GM18873 (cell line): ENCODE measurements at regions not wholly inside any gene's neighbourhood (a gene's known extent, or its start where the extent isn't known, plus 50 kb on each side); places are given as distances from the start of the nearest gene placed in this dataset.

Experiments used
- ATAC-seq: cut with Tn5 transposase; IDR thresholded peaks from one replicate; pipeline ENCODE4 v1.9.1; 2021; ENCODE audit warnings: mild to moderate bottlenecking, moderate library complexity, moderate number of reproducible peaks; ENCODE audit not compliant: unreplicated experiment, low FRiP score

GRCh38 chr11:92735039-92735438 is 234.4 kb upstream of the MTNR1B start:
- no peak for ATAC-seq

DNA sequence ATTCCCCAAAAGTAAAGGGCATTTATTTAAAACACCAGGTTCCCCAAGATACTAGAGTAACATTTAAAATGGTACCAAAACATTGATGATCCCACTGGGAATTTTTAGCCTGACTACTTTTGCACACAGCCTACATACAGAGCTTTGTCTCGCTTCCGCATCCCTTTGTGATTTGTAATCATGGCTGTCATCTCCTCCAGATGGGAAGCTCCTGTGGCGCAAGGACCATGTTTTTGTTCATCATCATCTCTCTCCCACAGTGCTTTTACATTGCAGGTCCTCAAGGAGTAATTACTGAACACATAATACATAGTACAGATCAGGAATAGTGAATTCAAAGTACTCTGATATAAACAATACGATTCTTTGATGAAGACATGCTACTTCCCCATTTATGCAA is 231.2 kb upstream of the MTNR1B start:
- ATAC-seq: no peak

- ATAC-seq: no peak
Observed at GRCh38 chr11:92739041-92739440, 230.4 kb upstream of the MTNR1B start.

DNA sequence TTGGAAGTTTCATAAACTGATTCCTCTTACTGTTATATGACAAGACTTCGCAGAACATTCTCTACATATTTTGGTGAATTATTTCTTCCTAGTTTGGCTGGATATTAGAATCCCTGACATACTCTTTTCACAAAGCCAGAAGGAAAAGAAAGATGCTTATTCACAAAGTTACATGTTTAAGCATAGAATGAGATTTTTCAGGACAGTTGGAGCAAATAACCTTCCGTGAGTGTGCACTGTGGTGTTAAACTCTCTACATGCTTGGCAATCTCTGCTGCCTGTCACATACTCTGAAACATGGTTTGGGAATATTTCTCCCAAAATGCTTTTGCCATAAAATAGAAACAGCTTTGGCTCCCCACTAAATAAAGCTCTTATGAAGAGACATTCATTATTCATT is 230.0 kb upstream of the MTNR1B start:
- no peak for ATAC-seq

DNA sequence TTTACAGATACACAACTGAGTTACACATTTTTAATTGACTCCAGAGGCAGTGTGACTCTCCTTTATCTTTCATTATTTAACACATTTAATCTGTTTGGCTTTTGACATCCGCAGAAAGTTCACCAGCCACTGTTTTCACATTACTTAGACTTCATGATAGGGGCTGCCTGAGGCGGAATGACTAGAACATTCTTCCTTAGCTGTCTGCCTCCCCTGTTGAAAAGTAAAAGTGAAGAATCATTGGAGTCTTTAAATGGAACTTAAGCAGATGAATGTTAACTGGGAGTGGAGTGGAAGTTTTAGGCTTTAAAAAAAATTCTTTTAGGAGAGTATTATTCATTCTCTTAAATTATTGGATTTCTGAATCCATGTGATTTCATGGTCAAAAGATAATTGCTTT is 229.2 kb upstream of the MTNR1B start:
- no peak for ATAC-seq

- no peak for ATAC-seq
Observed at GRCh38 chr11:92744929-92745585, 224.4 kb upstream of the MTNR1B start.

- ATAC-seq: no peak
Observed at GRCh38 chr11:92750794-92751193, 218.7 kb upstream of the MTNR1B start.

DNA sequence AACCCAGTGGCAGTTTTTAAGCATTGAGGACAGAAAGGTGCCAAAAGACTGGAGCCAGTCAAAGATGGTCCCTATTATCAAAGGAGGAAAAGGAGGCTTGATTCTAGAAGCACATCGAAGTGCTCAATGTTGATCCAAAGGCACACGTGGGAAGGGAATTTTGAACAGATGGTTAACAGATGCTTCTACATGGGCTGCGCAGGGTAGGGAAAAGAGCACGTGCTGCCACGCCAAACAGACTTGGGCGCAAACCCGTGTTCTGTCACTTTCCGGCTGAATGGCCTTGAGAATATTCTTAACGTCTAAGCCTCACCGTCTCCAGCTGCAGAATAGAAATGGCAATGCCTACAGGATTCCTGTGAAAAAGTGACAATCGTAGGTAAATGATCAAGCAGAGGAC is 217.9 kb upstream of the MTNR1B start:
- no peak for ATAC-seq

DNA sequence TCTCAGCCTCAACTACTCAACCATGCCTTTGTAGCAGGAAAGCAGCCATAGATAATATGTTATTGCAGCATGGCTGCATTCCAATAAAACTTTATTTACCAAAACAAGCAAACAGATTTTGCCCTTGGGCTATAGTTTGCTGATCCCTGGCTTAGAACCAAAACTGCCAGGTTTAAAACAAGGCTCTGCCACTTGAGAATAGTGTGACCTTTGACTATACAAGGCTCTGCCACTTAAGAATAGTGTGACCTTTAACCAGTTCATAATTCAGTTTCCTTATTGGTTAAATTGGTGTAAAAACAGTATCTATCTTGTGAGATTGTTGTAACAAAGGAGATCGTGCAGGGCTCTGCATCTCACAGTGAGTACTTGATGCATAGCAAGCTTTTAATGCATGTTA is 217.3 kb upstream of the MTNR1B start:
- ATAC-seq: no peak

DNA sequence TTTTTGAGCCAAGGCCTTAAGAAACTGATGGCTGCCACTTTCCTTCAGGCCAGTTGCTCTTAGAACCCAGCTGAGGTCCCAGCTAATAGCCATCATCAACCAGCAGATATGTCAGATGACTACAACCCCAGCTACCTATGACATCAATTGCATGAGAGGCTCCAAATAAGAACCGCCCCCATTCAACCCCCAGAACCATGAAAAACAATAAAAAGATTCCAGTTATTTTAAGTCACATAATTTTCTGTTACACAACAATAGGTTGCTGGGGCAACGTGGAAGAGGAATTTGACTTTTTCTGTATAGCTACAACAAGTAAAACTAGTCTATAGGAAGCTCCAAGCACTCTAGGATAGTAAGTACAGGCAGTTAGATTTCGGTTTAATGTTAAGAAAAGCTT is 216.3 kb upstream of the MTNR1B start:
- ATAC-seq: no peak

DNA sequence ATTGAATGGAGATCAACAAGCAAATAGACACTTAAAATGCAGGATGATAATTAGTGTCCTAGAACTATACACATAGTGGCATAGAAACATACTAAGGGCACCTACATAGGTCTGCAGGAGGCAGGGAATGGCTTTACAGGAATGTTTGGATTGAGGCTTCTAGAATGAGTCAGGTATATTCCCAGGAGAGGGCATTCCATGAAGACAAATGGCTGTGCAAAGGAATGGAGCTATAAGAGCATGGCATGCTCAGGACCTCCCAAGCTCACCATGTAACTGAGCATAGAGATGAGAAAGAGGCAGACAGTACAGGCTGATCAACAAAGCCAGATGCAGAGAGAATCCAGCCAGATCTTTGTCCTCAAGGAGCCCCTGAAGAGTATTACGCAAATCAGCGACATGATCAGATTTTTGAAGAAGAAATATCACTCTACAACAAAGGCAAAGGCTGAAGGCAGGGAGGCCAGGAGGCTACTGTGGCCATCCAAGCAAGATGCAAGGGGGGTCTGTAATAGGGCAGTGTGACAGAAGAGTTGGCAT is 211.1 kb upstream of the MTNR1B start:
- no peak for ATAC-seq

GRCh38 chr11:92759571-92760214 is 209.8 kb upstream of the MTNR1B start:
- no peak for ATAC-seq

DNA sequence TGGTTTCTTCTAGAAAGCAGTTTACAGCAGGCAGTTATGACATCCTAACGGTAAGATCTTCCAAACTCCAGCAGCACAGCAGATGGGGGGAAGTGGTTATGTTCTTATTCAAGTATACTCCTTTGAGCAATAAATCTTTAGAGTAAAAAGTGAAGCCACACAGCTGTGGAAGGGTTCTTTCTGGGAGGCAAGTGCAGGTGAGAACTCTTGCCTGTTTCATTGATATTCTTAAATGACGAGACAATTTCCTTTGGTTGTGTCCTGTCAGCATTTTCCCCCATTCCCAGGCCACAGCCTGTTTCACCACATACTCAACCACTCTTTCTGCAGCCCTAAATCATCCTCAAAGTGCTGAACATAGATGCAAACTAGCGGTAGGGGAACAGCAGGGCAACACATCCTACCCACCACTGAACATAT is 207.3 kb upstream of the MTNR1B start:
- no peak for ATAC-seq

GRCh38 chr11:92763336-92763735 is 206.1 kb upstream of the MTNR1B start:
- ATAC-seq: no peak

DNA sequence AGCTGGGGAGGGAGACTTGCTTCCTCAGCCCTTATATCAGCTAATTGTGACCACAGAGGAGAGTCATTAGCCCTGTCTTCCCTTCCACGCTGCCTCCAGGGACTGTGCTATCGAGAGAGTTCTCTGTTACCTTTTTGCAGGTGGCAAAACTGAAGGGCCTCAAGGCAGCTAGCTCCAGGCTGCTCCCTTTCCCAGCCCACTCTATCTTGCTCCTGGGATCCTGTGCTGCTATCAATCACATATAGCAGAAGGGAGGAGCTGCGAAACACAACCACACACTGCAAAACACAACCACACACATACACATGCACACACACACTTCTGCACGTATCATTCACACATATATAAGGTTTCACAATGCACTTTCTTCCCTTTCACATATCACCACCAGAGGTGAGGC is 205.3 kb upstream of the MTNR1B start:
- ATAC-seq: no peak

DNA sequence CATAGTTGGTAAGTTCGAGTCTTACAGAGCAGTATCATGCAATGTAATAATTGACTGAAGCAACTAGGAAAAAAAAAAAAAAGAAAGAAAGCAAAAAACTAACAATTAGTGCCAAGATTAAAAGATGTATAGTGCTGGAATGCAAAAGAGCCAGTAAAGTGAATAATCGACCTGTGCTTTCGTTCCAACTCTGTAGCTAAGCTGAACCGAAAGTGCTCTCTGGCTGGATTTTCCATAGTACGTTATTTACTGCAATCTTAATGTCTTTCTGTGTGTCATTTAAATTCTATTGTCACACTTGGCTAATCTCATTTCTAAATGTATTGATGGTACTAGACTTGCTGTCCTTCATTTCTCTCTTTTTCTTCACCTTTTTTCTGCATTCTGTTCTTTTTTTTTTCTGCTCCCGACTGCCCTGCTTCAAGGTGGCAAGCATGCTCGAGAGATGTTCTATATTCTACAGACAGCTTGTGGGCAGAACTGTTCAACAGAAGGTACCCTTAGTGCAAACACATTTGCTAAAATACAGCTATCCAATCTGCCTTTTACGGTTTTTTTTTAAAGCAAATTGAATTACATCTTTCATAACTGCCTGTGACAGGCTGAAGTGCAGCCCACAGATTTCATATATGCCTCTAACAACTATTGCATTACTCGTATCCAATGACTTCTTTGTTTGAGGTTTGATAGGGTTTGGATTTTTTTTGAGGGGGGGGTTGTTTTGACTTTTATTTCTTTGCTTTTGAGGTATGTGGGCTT is 204.2 kb upstream of the MTNR1B start:
- ATAC-seq: no peak

DNA sequence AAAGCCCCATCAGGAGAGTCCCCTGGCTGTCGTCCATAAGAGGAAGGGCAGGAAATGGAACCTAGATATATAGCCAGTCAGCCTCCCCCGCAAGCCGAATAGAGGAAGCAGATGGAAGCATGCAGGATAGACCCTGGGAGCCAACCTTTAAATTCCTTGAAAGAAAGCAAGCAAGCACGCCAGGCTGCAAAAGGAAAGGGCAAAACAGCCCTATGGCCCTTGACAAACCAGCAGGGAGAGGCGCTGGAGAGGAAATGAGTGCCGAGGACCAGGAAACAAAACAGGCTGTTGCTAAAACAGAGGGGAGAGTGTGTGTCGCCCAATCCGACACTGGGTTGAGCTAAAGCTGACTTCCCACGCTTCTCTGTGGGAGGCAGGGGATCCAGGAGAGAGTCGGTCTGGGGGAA is 203.5 kb upstream of the MTNR1B start:
- no peak for ATAC-seq

- ATAC-seq: no peak
Observed at GRCh38 chr11:92766698-92767097, 202.8 kb upstream of the MTNR1B start.

GRCh38 chr11:92767416-92767815 is 202.0 kb upstream of the MTNR1B start:
- no peak for ATAC-seq

GRCh38 chr11:92768121-92768840 is 201.2 kb upstream of the MTNR1B start:
- ATAC-seq: no peak

- ATAC-seq: no peak
Observed at GRCh38 chr11:92769112-92769511, 200.3 kb upstream of the MTNR1B start.
